ENCODE measurements at regions not wholly inside any gene's neighbourhood (a gene's known extent, or its start where the extent isn't known, plus 50 kb on each side); places are given as distances from the start of the nearest gene placed in this dataset.

DNA sequence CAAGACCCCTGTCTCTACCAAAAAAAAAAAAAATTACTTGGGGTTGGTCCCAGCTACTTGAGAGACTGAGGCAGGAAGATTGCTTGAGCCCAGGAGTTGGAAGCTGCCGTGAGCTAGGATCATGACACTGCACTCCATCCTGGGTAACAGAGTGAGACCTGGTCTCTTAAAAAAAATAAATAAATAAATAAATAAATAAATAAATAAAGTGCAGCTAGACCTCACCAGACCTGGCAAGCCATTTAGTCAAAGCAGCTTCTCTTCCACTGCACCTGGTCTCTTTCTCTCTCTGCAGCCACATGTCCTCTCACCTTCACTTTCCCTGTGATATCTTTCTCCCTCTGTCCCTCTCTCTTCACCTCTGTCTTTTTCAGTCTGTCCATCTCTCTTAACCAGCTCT lies 75.2 kb upstream of the CHCHD3 start:
- intact Hi-C loops (cut with micrococcal nuclease) = no loop called here
- ChIA-PET POLR2A (no interaction called here), RAD21 (ENCODE audit: low non-redundant PET in 1 of 2, low total read pairs in 2 of 2, uncharacterized antibody in 2 of 2, unreplicated experiment in 2 of 2) (no interaction called here), CTCF (no interaction called here)
- no peak for DNase-seq (ENCODE audit: low read depth, low spot score)
- Histone ChIP-seq H3K36me3 (ENCODE audit: control insufficient read depth in 1 of 2, insufficient read depth in 2 of 2, low read length in 2 of 2) (no peaks in the 10 kb centered on the region), H3K9ac (ENCODE audit: low read length) (no peak overlapping the region), H3K4me2 (ENCODE audit: low read length) (no peak overlapping the region), H3K27me3 (ENCODE audit: insufficient read depth, low read length) (0 out of 2 replicates have a peak, but pooled peaks cover 2% of the 10 kb centered on the region), H3K79me2 (ENCODE audit: insufficient read depth, low read length) (no peaks in the 10 kb centered on the region), H2AFZ (ENCODE audit: low read depth, low read length, poor library complexity, severe bottlenecking) (no peak overlapping the region), H3K9me3 (ENCODE audit: control insufficient read depth in 1 of 2, insufficient read depth in 1 of 2, low read depth in 1 of 2, low read length in 2 of 2) (no peaks in the 10 kb centered on the region), H3K9me2 (ENCODE audit: insufficient read depth) (no peaks in the 10 kb centered on the region), H3K4me1 (ENCODE audit: control insufficient read depth in 1 of 2, insufficient read depth in 2 of 2, low read length in 2 of 2) (no peaks in the 10 kb centered on the region), H4K20me1 (ENCODE audit: insufficient read depth) (no peaks in the 10 kb centered on the region), H3K27ac (ENCODE audit: low read depth, low read length) (no peak overlapping the region), H3K4me3 (replicated peaks in 1 of 2; ENCODE audit: low read depth in 1 of 2, low read length in 2 of 2) (no peak overlapping the region)
- TF ChIP-seq ELF1 (IDR thresholded peaks at IDR 0.05; ENCODE audit: borderline replicate concordance, low read depth) (no peak), TCF7L2 (IDR thresholded peaks at IDR 0.05; ENCODE audit: borderline replicate concordance, extremely low read depth, insufficient read depth, insufficient read length) (no peak), SRF (IDR thresholded peaks at IDR 0.05; ENCODE audit: low read depth) (no peak), CEBPB (IDR thresholded peaks at IDR 0.05; ENCODE audit: low read depth) (no peak), ZNF274 (IDR thresholded peaks at IDR 0.05; ENCODE audit: low read depth, low read length) (no peak)
- TF ChIP-seq, protein P1, sequence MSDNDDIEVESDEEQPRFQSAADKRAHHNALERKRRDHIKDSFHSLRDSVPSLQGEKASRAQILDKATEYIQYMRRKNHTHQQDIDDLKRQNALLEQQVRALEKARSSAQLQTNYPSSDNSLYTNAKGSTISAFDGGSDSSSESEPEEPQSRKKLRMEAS (IDR thresholded peaks at IDR 0.05) = no peak
- BruUV-seq (replicated peaks) = no TSS peak
- no peak for ATAC-seq

DNA sequence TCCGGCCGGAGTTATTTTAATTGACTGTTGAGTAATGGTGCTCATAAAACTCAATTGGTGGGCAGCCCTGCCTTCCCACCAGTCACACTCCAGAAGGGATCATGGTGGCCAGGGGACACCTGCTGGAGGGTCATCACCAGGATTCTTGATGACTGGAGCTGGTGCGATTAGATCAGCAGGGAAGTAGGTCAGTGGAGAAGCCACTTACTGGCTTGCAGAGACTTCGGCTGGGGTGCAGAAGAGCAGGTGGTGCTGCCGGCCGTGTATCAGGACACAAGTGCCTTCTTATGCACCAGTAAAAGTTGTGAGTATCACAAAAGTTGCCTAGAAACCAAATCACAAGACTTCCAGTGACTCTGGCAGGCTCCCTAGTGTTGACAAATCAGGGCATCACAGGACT lies 82.6 kb upstream of the CHCHD3 start:
- no peaks in the 10 kb centered on the region for H3K9me3 ChIP-seq (ENCODE audit: control insufficient read depth in 1 of 2, insufficient read depth in 1 of 2, low read depth in 1 of 2, low read length in 2 of 2)
- no TSS peak for BruUV-seq (replicated peaks)
- no peaks in the 10 kb centered on the region for H3K9me2 ChIP-seq (ENCODE audit: insufficient read depth)
- no peaks in the 10 kb centered on the region for H3K36me3 ChIP-seq (ENCODE audit: control insufficient read depth in 1 of 2, insufficient read depth in 2 of 2, low read length in 2 of 2)
- ATAC-seq (no peak), DNase-seq (ENCODE audit: low read depth, low spot score) (no peak)
- TF ChIP-seq, protein P2, sequence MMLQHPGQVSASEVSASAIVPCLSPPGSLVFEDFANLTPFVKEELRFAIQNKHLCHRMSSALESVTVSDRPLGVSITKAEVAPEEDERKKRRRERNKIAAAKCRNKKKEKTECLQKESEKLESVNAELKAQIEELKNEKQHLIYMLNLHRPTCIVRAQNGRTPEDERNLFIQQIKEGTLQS (IDR thresholded peaks at IDR 0.05) = no peak
- TF ChIP-seq POLR2A (IDR thresholded peaks at IDR 0.05; ENCODE audit: borderline replicate concordance, extremely low read depth, insufficient read depth, insufficient read length) (no peak), TCF7L2 (IDR thresholded peaks at IDR 0.05; ENCODE audit: borderline replicate concordance, extremely low read depth, insufficient read depth, insufficient read length) (no peak), EGR1 (IDR thresholded peaks at IDR 0.05; ENCODE audit: low read depth) (no peak), ZNF274 (IDR thresholded peaks at IDR 0.05; ENCODE audit: low read depth, low read length) (no peak), POLR2AphosphoS5 (IDR thresholded peaks at IDR 0.05; ENCODE audit: low read depth, low read length) (no peak), JUND (IDR thresholded peaks at IDR 0.05) (no peak), CEBPB (IDR thresholded peaks at IDR 0.05; ENCODE audit: low read depth) (no peak), SRF (IDR thresholded peaks at IDR 0.05; ENCODE audit: low read depth) (no peak), FOSL1 (IDR thresholded peaks at IDR 0.05; ENCODE audit: low read depth) (no peak), EZH2 (IDR thresholded peaks at IDR 0.05) (no peak)
- TF ChIP-seq, protein P1 (IDR thresholded peaks at IDR 0.05) = no peak
- TF ChIP-seq, protein P3, sequence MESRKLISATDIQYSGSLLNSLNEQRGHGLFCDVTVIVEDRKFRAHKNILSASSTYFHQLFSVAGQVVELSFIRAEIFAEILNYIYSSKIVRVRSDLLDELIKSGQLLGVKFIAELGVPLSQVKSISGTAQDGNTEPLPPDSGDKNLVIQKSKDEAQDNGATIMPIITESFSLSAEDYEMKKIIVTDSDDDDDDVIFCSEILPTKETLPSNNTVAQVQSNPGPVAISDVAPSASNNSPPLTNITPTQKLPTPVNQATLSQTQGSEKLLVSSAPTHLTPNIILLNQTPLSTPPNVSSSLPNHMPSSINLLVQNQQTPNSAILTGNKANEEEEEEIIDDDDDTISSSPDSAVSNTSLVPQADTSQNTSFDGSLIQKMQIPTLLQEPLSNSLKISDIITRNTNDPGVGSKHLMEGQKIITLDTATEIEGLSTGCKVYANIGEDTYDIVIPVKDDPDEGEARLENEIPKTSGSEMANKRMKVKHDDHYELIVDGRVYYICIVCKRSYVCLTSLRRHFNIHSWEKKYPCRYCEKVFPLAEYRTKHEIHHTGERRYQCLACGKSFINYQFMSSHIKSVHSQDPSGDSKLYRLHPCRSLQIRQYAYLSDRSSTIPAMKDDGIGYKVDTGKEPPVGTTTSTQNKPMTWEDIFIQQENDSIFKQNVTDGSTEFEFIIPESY (IDR thresholded peaks at IDR 0.05; ENCODE audit: extremely low read depth, insufficient replicate concordance, low read length) = no peak
- no peaks in the 10 kb centered on the region for H3K4me1 ChIP-seq (ENCODE audit: control insufficient read depth in 1 of 2, insufficient read depth in 2 of 2, low read length in 2 of 2)
- no peak overlapping the region for H3K4me3 ChIP-seq (replicated peaks in 1 of 2; ENCODE audit: low read depth in 1 of 2, low read length in 2 of 2)
- POLR2A ChIA-PET = no interaction called here
- CTCF ChIA-PET = no interaction called here
- H3K9ac ChIP-seq (ENCODE audit: low read length) = no peak overlapping the region
- no peaks in the 10 kb centered on the region for H3K79me2 ChIP-seq (ENCODE audit: insufficient read depth, low read length)
- no peak overlapping the region for H2AFZ ChIP-seq (ENCODE audit: low read depth, low read length, poor library complexity, severe bottlenecking)
- H4K20me1 ChIP-seq (ENCODE audit: insufficient read depth) = no peaks in the 10 kb centered on the region
- intact Hi-C loops (cut with micrococcal nuclease) = no loop called here
- H3K4me2 ChIP-seq (ENCODE audit: low read length) = no peak overlapping the region
- no peak overlapping the region for H3K27ac ChIP-seq (ENCODE audit: low read depth, low read length)
- RAD21 ChIA-PET (ENCODE audit: low non-redundant PET in 1 of 2, low total read pairs in 2 of 2, uncharacterized antibody in 2 of 2, unreplicated experiment in 2 of 2) = no interaction called here
- H3K27me3 ChIP-seq (ENCODE audit: insufficient read depth, low read length) = peaks cover 16% of the 10 kb centered on the region

All from HCT116 (cell line).